Central memory CD8-positive, alpha-beta T cell (primary cell): ENCODE measurements at regions not wholly inside any gene's neighbourhood (a gene's known extent, or its start where the extent isn't known, plus 50 kb on each side); places are given as distances from the start of the nearest gene placed in this dataset.
"Not testable (repeated sequence)": the region's sequence is repeated elsewhere in the genome, so short reads cannot be mapped to it uniquely, and the experiment has no call there.

Experiments
- ATAC-seq: fragments of 150-1000 bp; cut with Tn5 transposase; replicated peaks from 2 replicates; pipeline ENCODE4 v1.10.0; 2022; ENCODE audit warnings: mild to moderate bottlenecking, moderate FRiP score, moderate number of reproducible peaks; ENCODE audit not compliant: poor library complexity, severe bottlenecking; ENCODE audit errors: extremely low read depth
- DNase-seq, 2 donors: peaks; one replicate each; pipeline ENCODE4 v3.0.0; 2021; ENCODE audit warnings: low spot score in 2 of 2
- H3K27ac Mint-ChIP-seq: one replicate; pipeline ENCODE4 v1.8.0; 2022; ENCODE audit warnings: low read depth, mild to moderate bottlenecking, moderate library complexity, mixed read lengths
- H3K27me3 Mint-ChIP-seq: one replicate; pipeline ENCODE4 v1.8.0; 2022; ENCODE audit warnings: mixed read lengths
- H3K36me3 Mint-ChIP-seq: one replicate; pipeline ENCODE4 v1.8.0; 2022; ENCODE audit warnings: mild to moderate bottlenecking, moderate library complexity, mixed read lengths; ENCODE audit not compliant: insufficient read depth
- H3K4me1 Mint-ChIP-seq: one replicate; pipeline ENCODE4 v1.8.0; 2022; ENCODE audit warnings: mixed read lengths
- H3K4me3 Mint-ChIP-seq: one replicate; pipeline ENCODE4 v1.8.0; 2022; ENCODE audit warnings: mild to moderate bottlenecking, moderate library complexity, mixed read lengths
- H3K9me3 Mint-ChIP-seq: one replicate; pipeline ENCODE4 v1.8.0; 2022; ENCODE audit warnings: mixed read lengths

GRCh38 chr3:153555919-153556318, 393.9 kb downstream of the RAP2B start:
- Mint-ChIP-seq H3K27me3 (no peaks in the 10 kb centered on the region), H3K27ac (no peak overlapping the region), H3K4me1 (no peaks in the 10 kb centered on the region), H3K9me3 (peaks cover 16% of the 10 kb centered on the region), H3K36me3 (no peaks in the 10 kb centered on the region), H3K4me3 (no peak overlapping the region)
- DNase-seq (no peak), ATAC-seq (no peak)

GRCh38 chr3:153559366-153559765, 397.3 kb downstream of the RAP2B start:
- not testable (repeated sequence) for H3K27ac Mint-ChIP-seq, H3K27me3 Mint-ChIP-seq, H3K4me3 Mint-ChIP-seq, DNase-seq, ATAC-seq, H3K36me3 Mint-ChIP-seq, H3K4me1 Mint-ChIP-seq
- H3K9me3 Mint-ChIP-seq = peaks cover 31% of the 10 kb centered on the region

GRCh38 chr3:153567011-153567410, 405.0 kb downstream of the RAP2B start:
- Mint-ChIP-seq H3K4me1 (no peaks in the 10 kb centered on the region), H3K9me3 (peaks cover 24% of the 10 kb centered on the region), H3K4me3 (no peak overlapping the region), H3K36me3 (no peaks in the 10 kb centered on the region), H3K27me3 (peaks cover 21% of the 10 kb centered on the region), H3K27ac (no peak overlapping the region)
- ATAC-seq (no peak), DNase-seq (no peak)

- no peak overlapping the region for H3K27ac Mint-ChIP-seq
- no peaks in the 10 kb centered on the region for H3K36me3 Mint-ChIP-seq
- no peak for ATAC-seq
- no peaks in the 10 kb centered on the region for H3K4me1 Mint-ChIP-seq
- H3K9me3 Mint-ChIP-seq = peaks cover 22% of the 10 kb centered on the region
- no peak for DNase-seq
- no peak overlapping the region for H3K4me3 Mint-ChIP-seq
- H3K27me3 Mint-ChIP-seq = peaks cover 21% of the 10 kb centered on the region
These were observed 405.5 kb downstream of the RAP2B start for GRCh38 chr3:153567556-153567955.

- ATAC-seq, H3K4me3 Mint-ChIP-seq, H3K36me3 Mint-ChIP-seq, H3K9me3 Mint-ChIP-seq, H3K4me1 Mint-ChIP-seq, H3K27ac Mint-ChIP-seq, DNase-seq: not testable (repeated sequence)
- peaks cover 21% of the 10 kb centered on the region for H3K27me3 Mint-ChIP-seq
These were observed 408.5 kb downstream of the RAP2B start for GRCh38 chr3:153570481-153570880.

GRCh38 chr3:153572165-153572564, 410.1 kb downstream of the RAP2B start:
- Mint-ChIP-seq H3K27me3 (peaks cover 21% of the 10 kb centered on the region), H3K27ac (no peak overlapping the region), H3K4me1 (no peaks in the 10 kb centered on the region), H3K36me3 (no peaks in the 10 kb centered on the region), H3K9me3 (no peaks in the 10 kb centered on the region), H3K4me3 (no peak overlapping the region)
- no peak for ATAC-seq
- DNase-seq = no peak

- peaks cover 21% of the 10 kb centered on the region for H3K27me3 Mint-ChIP-seq
- DNase-seq = no peak
- no peaks in the 10 kb centered on the region for H3K36me3 Mint-ChIP-seq
- H3K9me3 Mint-ChIP-seq = no peaks in the 10 kb centered on the region
- no peak overlapping the region for H3K4me3 Mint-ChIP-seq
- H3K27ac Mint-ChIP-seq = no peak overlapping the region
- no peaks in the 10 kb centered on the region for H3K4me1 Mint-ChIP-seq
- no peak for ATAC-seq
These were observed 410.6 kb downstream of the RAP2B start for GRCh38 chr3:153572654-153573053.

GRCh38 chr3:153573481-153573880, 411.5 kb downstream of the RAP2B start:
- H3K27ac Mint-ChIP-seq = no peak overlapping the region

GRCh38 chr3:153574445-153574844, 412.4 kb downstream of the RAP2B start:
- DNase-seq (no peak), ATAC-seq (no peak)
- no peak overlapping the region for H3K27ac Mint-ChIP-seq
- H3K27me3 Mint-ChIP-seq = peaks cover 7% of the 10 kb centered on the region
- no peaks in the 10 kb centered on the region for H3K9me3 Mint-ChIP-seq
- no peak overlapping the region for H3K4me3 Mint-ChIP-seq
- no peaks in the 10 kb centered on the region for H3K4me1 Mint-ChIP-seq
- H3K36me3 Mint-ChIP-seq = no peaks in the 10 kb centered on the region

More at GRCh38 chr3:153573481-153573880, 411.5 kb downstream of the RAP2B start:
- Mint-ChIP-seq H3K36me3 (no peaks in the 10 kb centered on the region), H3K4me3 (no peak overlapping the region), H3K27me3 (peaks cover 17% of the 10 kb centered on the region), H3K4me1 (no peaks in the 10 kb centered on the region), H3K9me3 (no peaks in the 10 kb centered on the region)
- ATAC-seq = no peak
- no peak for DNase-seq

GRCh38 chr3:153577059-153577736, 415.2 kb downstream of the RAP2B start:
- Mint-ChIP-seq H3K27me3 (no peaks in the 10 kb centered on the region), H3K4me1 (no peaks in the 10 kb centered on the region), H3K27ac (no peak overlapping the region), H3K36me3 (no peaks in the 10 kb centered on the region), H3K9me3 (no peaks in the 10 kb centered on the region), H3K4me3 (no peak overlapping the region)
- ATAC-seq = no peak
- DNase-seq = no peak

- no peak overlapping the region for H3K27ac Mint-ChIP-seq
- H3K9me3 Mint-ChIP-seq = no peaks in the 10 kb centered on the region
- no peaks in the 10 kb centered on the region for H3K27me3 Mint-ChIP-seq
- H3K36me3 Mint-ChIP-seq = no peaks in the 10 kb centered on the region
- no peak for DNase-seq
- no peaks in the 10 kb centered on the region for H3K4me1 Mint-ChIP-seq
- H3K4me3 Mint-ChIP-seq = no peak overlapping the region
- no peak for ATAC-seq
These were observed 416.0 kb downstream of the RAP2B start for GRCh38 chr3:153578046-153578445.

- no peaks in the 10 kb centered on the region for H3K9me3 Mint-ChIP-seq
- ATAC-seq = no peak
- H3K27ac Mint-ChIP-seq = no peak overlapping the region
- H3K4me3 Mint-ChIP-seq = no peak overlapping the region
- no peaks in the 10 kb centered on the region for H3K36me3 Mint-ChIP-seq
- H3K4me1 Mint-ChIP-seq = no peaks in the 10 kb centered on the region
- DNase-seq = no peak
- H3K27me3 Mint-ChIP-seq = no peaks in the 10 kb centered on the region
These were observed 428.0 kb downstream of the RAP2B start for GRCh38 chr3:153590051-153590450.

GRCh38 chr3:153591561-153592245, 429.7 kb downstream of the RAP2B start:
- no peak for ATAC-seq
- no peak overlapping the region for H3K27ac Mint-ChIP-seq

More at GRCh38 chr3:153591561-153592245, 429.7 kb downstream of the RAP2B start:
- Mint-ChIP-seq H3K4me3 (no peak overlapping the region), H3K27me3 (no peaks in the 10 kb centered on the region), H3K9me3 (no peaks in the 10 kb centered on the region), H3K36me3 (no peaks in the 10 kb centered on the region), H3K4me1 (no peaks in the 10 kb centered on the region)
- DNase-seq = no peak
